Loucy (cell line): ENCODE measurements at regions not wholly inside any gene's neighbourhood (a gene's known extent, or its start where the extent isn't known, plus 50 kb on each side); places are given as distances from the start of the nearest gene placed in this dataset.

ENCODE experiments used
- EZH2phosphoT487 ChIP-seq: fragments of 200-600 bp; IDR thresholded peaks from 2 replicates; pipeline ENCODE4 v1.6.1; 2018; ENCODE audit warnings: antibody characterized with exemption, mild to moderate bottlenecking, moderate library complexity, borderline replicate concordance
- TF ChIP-seq, protein P1 (sequence below): fragments of 200-600 bp; sonication (generic); conservative IDR thresholded peaks from 2 replicates; pipeline ENCODE4 v1.5.1; 2014; ENCODE audit warnings: mild to moderate bottlenecking, antibody characterized with exemption, low read length

DNA sequence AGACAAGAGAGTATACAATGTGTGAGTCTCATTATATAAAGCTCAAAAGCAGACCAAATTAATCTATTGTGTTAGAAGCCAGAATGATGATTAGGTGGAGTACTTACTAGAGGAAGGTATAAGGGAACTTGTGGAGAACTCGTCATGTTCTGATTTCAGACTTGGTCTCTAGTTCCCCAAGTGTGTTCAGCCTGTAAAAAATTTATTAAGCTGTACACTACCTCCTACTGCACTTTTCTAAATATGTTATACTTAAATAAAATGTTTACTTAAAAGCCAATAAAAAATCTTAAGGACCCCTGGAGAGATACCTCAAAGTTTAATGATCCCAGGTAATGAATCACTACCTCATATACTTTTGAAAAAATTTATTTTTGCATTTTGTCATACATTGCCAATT, 130.4 kb upstream of the PLCB4 start:
- TF ChIP-seq, protein P1, sequence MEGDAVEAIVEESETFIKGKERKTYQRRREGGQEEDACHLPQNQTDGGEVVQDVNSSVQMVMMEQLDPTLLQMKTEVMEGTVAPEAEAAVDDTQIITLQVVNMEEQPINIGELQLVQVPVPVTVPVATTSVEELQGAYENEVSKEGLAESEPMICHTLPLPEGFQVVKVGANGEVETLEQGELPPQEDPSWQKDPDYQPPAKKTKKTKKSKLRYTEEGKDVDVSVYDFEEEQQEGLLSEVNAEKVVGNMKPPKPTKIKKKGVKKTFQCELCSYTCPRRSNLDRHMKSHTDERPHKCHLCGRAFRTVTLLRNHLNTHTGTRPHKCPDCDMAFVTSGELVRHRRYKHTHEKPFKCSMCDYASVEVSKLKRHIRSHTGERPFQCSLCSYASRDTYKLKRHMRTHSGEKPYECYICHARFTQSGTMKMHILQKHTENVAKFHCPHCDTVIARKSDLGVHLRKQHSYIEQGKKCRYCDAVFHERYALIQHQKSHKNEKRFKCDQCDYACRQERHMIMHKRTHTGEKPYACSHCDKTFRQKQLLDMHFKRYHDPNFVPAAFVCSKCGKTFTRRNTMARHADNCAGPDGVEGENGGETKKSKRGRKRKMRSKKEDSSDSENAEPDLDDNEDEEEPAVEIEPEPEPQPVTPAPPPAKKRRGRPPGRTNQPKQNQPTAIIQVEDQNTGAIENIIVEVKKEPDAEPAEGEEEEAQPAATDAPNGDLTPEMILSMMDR, result no peak
- TF ChIP-seq EZH2phosphoT487, result no peak
